ENCODE measurements at regions not wholly inside any gene's neighbourhood (a gene's known extent, or its start where the extent isn't known, plus 50 kb on each side); places are given as distances from the start of the nearest gene placed in this dataset.

DNA sequence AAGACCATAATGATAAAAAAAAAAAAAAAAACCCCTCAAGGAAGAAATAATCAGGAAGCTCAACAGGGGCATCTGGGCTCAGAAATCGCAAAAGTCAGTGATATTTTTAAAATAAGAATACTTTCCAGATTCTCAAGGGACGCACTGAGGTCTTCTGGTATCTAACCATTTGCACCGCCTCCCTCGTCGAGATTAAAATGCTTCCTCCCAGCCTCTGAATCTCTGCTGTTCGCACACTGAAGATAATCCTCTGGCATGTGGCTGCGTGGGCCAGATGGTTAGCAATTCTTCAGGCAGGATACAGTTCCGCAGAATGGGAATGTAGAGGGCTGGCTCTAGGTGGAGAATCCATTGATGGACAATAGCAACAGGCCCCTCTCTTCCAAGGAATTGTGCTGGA lies 211.7 kb upstream of the CDH5 start:
- no peak for DNase-seq (ENCODE audit: extremely low read depth, low read depth)

GRCh38 chr16:66152823-66153393 lies 213.6 kb upstream of the CDH5 start:
- DNase-seq (ENCODE audit: extremely low read depth, low read depth): no peak

DNA sequence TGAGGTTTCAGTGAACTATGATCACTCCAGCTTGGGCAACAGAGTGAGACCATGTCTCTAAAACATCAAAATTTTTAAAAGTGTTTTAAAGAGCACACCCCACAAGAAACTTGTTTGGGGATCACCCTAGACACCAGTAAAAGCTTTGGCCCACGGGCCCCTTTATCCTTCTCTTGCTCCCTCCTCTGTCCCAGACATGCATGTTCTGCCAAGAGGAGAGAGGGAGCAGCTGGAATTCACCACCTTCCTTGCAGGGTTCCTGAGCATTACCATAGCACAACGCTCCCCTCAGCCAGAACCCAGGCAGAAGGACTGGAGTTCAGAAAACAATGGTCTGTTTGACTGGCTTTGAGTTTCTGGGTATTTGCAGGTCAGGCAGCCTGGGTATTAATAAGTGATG lies 214.3 kb upstream of the CDH5 start:
- no peak for DNase-seq (ENCODE audit: extremely low read depth, low read depth)

DNA sequence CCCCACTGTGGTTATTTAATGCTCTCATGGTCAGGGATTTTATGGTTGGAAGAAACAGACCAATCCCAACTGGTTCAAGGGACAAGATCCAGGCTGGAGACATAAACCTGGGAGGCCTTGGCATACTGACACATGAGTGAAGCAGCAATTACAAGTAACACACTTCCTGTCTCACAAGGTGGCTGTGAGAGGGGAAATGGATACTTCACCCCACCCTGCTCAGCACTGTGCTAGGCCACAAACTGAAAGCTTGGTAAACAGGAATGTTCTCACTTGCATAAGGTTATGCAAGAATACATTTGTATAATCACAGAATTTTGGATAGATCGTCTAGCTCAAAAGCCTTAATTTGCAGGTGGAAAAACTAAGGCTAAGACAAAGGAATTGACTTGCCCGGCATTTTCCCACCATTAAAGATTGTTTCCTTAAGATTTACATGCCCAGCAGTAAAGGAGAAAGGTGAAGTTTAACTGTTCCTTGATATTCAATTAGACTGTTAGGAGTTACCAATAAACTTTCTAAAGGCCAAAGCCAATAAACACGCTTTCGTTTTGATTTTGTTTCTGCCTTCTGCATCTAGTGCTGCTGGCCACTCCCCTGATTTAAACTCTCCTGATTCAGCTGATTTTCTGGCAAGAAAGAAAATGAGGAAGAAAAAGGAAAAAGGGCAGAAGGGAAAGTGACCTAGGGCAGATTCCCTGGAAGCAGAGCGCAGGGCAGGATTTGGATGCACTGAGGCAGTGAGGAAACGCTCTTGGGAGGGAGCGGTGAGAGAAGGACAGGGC lies 215.6 kb upstream of the CDH5 start:
- DNase-seq (ENCODE audit: extremely low read depth, low read depth): no peak

- no peak for DNase-seq (ENCODE audit: extremely low read depth, low read depth)
These were observed 219.2 kb upstream of the CDH5 start for GRCh38 chr16:66147291-66147690.

DNA sequence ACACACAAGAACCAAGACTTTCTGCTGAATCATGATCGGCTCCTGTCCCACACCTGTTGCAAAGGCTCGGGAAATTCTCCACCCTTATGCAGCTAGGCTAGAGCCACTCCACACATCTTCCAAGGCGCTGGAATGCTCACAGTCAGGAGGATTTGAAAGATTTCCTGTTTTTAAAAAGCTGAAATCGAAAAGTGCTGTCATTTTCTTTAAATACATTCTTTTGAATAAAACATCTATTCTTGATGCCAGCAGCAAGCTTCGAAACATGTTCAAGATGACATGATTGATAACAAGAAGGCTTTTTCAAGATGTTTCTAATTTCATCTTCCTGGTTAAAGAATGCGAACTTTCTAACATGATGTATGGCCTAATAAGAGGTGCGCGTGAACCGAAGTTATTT lies 219.7 kb upstream of the CDH5 start:
- DNase-seq (ENCODE audit: extremely low read depth, low read depth): no peak

GRCh38 chr16:66144641-66145040 lies 221.8 kb upstream of the CDH5 start:
- DNase-seq (ENCODE audit: extremely low read depth, low read depth): no peak

GRCh38 chr16:66143415-66143814 lies 223.1 kb upstream of the CDH5 start:
- no peak for DNase-seq (ENCODE audit: extremely low read depth, low read depth)

DNA sequence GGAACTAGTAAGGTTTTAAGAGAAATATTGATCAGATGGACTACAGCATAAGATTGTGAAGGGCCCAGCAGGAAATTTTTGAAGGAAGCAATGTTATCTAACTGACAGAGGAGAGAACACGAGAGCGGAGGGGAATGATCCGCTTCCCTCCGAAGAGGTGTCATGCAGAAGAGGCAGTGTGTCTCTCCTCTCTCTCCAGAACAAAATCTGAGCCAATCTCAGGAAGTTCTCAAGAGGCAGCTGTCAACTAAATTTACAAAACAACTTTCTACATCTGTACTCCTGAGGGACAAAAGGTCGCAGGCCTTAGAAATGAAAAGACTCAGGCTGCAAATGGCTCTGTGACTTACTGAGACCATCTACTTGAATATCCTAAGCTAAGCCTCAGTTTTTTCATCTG lies 224.6 kb upstream of the CDH5 start:
- DNase-seq (ENCODE audit: extremely low read depth, low read depth): no peak

GRCh38 chr16:66137853-66138252 lies 228.6 kb upstream of the CDH5 start:
- no peak for DNase-seq (ENCODE audit: extremely low read depth, low read depth)

- no peak for DNase-seq (ENCODE audit: extremely low read depth, low read depth)
These were observed 229.7 kb upstream of the CDH5 start for GRCh38 chr16:66136841-66137240.

- DNase-seq (ENCODE audit: extremely low read depth, low read depth): no peak
These were observed 230.7 kb upstream of the CDH5 start for GRCh38 chr16:66135838-66136237.

DNA sequence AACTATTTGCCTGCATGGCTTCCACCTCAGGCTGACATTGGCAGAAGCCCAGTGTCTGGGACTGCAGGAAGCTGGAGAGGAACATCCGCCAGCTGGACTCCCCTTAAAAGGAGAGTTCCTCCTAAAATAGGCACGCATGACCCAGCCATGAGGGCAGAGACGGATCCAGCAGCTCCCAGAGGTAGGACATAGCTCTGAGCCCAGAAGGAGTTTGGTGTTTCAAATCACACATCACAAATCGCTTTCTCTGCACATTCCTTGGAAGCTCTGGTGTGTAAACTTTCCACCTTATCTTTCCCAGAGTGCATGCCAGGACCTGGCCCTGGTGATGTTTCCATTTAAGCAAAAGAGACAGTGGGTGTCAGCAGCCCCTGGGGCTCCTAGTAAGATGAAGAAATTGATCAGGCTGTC lies 231.1 kb upstream of the CDH5 start:
- DNase-seq (ENCODE audit: extremely low read depth, low read depth): no peak

DNA sequence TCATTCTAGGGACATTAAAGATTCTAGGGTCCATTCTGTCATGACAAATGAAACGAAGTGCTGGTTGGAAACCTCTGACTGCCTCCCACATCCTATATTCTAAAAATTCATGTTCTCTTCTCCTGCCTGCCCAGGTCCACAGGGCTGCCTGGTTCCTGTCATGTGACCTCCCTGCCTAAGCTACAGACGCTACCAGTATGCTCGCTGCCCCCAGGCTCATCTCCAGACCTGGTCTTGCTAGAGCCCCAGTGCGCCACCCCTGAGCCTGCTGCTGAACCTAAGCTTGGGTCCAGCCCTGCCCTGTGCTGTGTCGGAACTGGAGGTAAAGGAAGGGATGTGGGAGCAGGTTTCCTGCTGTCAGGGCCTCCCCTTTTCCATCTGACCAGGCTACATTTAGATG lies 231.6 kb upstream of the CDH5 start:
- DNase-seq (ENCODE audit: extremely low read depth, low read depth): no peak

DNA sequence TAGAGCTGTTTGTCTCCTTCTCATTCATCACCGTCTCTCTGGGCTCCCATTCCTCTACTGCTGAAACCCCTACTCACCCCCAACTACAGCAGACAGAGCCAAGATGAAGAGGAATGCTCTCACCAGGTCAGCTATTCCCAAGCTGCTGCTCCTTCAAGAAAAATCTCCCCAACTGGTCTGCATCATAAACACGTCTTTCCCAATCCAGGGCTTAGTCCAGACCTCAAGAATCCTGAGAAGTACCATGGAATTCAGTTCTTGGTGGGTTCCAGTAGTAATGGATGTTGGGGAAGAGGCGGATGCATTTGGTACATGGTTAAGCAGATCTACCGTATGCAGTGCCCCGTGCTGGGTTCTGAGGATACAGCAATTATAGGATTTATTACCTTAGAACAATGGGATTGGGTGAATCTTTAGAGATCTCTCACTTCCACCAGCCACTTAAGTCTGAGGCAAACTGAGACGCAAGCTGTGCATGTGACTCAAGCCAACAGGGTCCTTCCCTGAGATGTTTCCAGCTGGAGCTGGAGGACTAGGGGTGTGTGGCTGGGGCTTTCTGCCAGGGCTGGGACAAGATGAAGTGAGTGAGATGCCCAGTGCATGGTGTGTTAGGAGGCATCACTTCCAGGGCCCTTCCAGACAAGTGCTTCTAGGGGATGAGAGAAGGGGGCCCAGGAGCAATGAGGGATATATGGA lies 232.7 kb upstream of the CDH5 start:
- no peak for DNase-seq (ENCODE audit: extremely low read depth, low read depth)

DNA sequence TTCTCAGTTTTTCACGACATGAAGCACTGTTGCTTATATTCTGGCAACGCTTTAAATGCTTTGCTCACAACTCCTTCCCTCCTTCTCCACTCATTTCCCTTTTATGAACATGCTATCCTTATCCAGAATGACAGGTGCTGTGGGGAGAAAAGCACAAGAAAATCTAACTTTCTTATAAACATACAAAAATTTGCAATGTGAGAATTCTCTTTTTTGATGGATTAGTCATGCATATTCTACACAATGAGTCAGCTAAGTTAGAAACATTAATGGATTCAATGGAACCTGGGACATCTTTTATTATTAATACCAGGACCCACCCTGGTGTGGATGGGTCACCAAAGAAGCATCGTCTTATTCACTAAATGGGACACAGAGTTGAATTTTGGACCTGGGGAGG lies 234.6 kb upstream of the CDH5 start:
- DNase-seq (ENCODE audit: extremely low read depth, low read depth): no peak

DNA sequence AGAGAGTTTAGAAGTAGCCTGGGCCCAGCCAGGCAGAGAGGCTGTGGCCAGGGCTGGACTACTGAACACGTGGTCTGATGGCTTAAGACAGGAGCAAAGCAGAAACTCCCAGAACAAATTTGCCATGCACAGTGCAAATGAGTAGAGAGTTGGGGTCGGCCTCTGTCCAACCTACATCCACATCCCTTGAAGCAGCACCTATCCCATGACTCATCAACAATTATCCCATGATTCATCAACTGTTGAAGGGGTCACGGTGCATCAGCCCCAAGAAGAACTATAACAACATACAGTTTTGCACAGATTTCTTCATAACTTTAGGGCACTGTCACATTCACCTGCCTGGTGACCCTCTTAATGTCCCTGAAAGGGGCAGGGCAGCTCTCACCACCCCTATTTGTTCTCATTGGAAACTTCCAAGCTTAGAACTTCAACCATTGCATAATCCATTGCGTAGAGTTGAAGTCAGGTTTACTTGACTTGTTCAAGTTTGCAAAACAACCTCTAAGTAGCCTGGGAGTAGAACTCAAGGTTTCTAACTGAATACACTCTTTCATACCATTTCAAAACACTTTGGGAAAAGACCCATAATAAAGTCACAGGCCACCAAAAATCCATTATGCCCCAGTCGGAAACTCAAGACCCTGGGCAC lies 235.2 kb upstream of the CDH5 start:
- no peak for DNase-seq (ENCODE audit: extremely low read depth, low read depth)

DNA sequence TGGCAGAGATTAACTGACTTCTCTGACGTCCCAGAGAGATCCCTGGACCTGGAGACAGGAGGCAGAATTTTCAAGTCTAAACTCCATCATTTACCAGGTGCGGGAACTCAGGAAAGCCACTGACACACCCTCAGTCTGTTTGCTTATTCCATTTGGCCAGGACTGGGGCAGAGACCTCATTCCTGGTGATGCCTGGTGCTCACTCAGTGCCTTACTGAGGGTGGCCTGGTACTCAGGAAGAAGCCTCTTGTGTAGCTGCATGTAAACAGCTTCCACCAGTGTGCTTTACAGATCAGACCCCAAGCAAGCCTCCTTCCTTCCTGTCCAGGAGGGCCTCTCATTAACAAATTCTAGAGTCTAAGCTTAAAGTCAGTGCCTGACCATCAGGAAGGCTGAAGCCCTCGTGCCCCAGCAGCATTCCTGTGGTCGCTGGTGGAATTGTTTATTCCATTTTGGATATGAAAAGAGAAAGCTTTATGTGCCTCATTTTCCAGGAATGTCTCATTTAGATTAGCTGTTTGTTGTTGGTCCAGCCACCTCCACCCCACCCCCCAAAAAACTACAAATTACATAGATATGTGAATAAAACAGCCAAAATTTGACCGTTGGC lies 236.1 kb upstream of the CDH5 start:
- no peak for DNase-seq (ENCODE audit: extremely low read depth, low read depth)

DNA sequence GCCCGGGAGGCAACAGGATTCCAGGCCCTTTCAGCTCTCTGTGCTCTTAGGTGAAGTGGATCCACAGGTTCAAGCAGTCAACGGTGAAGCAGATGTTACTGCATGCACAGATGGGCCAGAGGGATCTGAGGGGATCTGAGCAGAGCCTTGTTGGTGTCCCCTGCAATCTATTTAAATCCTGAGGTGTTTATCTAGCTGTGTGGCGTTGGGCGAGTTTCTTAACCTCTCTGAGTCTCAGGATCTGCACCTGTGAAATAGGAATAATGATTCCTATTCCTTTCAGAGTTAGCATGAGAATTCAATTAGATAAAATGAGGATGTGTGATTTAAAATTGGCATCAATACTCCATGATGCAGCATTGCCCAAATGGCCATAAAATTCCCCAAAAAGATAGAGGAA lies 237.3 kb upstream of the CDH5 start:
- DNase-seq (ENCODE audit: extremely low read depth, low read depth): no peak

GRCh38 chr16:66128371-66128770 lies 238.1 kb upstream of the CDH5 start:
- DNase-seq (ENCODE audit: extremely low read depth, low read depth): no peak

Data from NCI-H460 (cell line).